HG03159 (cell line): ENCODE measurements at regions not wholly inside any gene's neighbourhood (a gene's known extent, or its start where the extent isn't known, plus 50 kb on each side); places are given as distances from the start of the nearest gene placed in this dataset.
"Not testable (repeated sequence)": the region's sequence is repeated elsewhere in the genome, so short reads cannot be mapped to it uniquely, and the experiment has no call there.

Experiments used
- ATAC-seq: cut with Tn5 transposase; IDR thresholded peaks from one replicate; pipeline ENCODE4 v1.9.1; 2021; ENCODE audit warnings: mild to moderate bottlenecking, moderate library complexity; ENCODE audit not compliant: unreplicated experiment

GRCh38 chr10:108078263-108078662 lies 913.8 kb upstream of the SORCS1 start:
- no peak for ATAC-seq

- ATAC-seq = no peak
Observed at GRCh38 chr10:108072466-108072865, 908.0 kb upstream of the SORCS1 start.

GRCh38 chr10:108070789-108071188 lies 906.3 kb upstream of the SORCS1 start:
- no peak for ATAC-seq

- ATAC-seq = no peak
Observed at GRCh38 chr10:108069096-108069495, 904.6 kb upstream of the SORCS1 start.

- ATAC-seq = no peak
Observed at GRCh38 chr10:108064746-108065260, 900.3 kb upstream of the SORCS1 start.

- no peak for ATAC-seq
Observed at GRCh38 chr10:108060246-108060645, 895.7 kb upstream of the SORCS1 start.

GRCh38 chr10:108055506-108055905 lies 891.0 kb upstream of the SORCS1 start:
- no peak for ATAC-seq

- no peak for ATAC-seq
Observed at GRCh38 chr10:108052981-108053380, 888.5 kb upstream of the SORCS1 start.

GRCh38 chr10:108051218-108051617 lies 886.7 kb upstream of the SORCS1 start:
- ATAC-seq = no peak

- ATAC-seq = no peak
Observed at GRCh38 chr10:108050626-108051025, 886.1 kb upstream of the SORCS1 start.

GRCh38 chr10:108049668-108050067 lies 885.2 kb upstream of the SORCS1 start:
- ATAC-seq = no peak

- ATAC-seq = no peak
Observed at GRCh38 chr10:108048898-108049297, 884.4 kb upstream of the SORCS1 start.

GRCh38 chr10:108039821-108040584 lies 875.5 kb upstream of the SORCS1 start:
- no peak for ATAC-seq

- ATAC-seq = no peak
Observed at GRCh38 chr10:108037061-108037460, 872.6 kb upstream of the SORCS1 start.

GRCh38 chr10:108036265-108036664 lies 871.8 kb upstream of the SORCS1 start:
- no peak for ATAC-seq

- ATAC-seq = no peak
Observed at GRCh38 chr10:108034829-108035228, 870.3 kb upstream of the SORCS1 start.

GRCh38 chr10:108033518-108033917 lies 869.0 kb upstream of the SORCS1 start:
- not testable (repeated sequence) for ATAC-seq

- no peak for ATAC-seq
Observed at GRCh38 chr10:108031505-108031904, 867.0 kb upstream of the SORCS1 start.

- ATAC-seq = peak; percentile 88
Observed at GRCh38 chr10:108014902-108015177, 850.3 kb upstream of the SORCS1 start.

GRCh38 chr10:108014145-108014901 lies 849.8 kb upstream of the SORCS1 start:
- peak; percentile 60 for ATAC-seq

- ATAC-seq = no peak
Observed at GRCh38 chr10:108005627-108006026, 841.1 kb upstream of the SORCS1 start.

GRCh38 chr10:108003576-108003975 lies 839.1 kb upstream of the SORCS1 start:
- no peak for ATAC-seq
